ENCODE measurements at regions not wholly inside any gene's neighbourhood (a gene's known extent, or its start where the extent isn't known, plus 50 kb on each side); places are given as distances from the start of the nearest gene placed in this dataset.

- intact Hi-C loops (cut with micrococcal nuclease; ENCODE audit: unreplicated experiment) = no loop called here
- CTCF ChIA-PET = no interaction called here
- POLR2A ChIA-PET (ENCODE audit: low non-redundant PET) = no interaction called here
- Histone ChIP-seq H3K9me3 (ENCODE audit: low read depth, low read length, poor library complexity, severe bottlenecking) (no peaks in the 10 kb centered on the region), H3K4me3 (ENCODE audit: low read depth, low read length, poor library complexity, severe bottlenecking) (no peak overlapping the region), H3K36me3 (ENCODE audit: insufficient read depth, low read length, poor library complexity, severe bottlenecking) (no peaks in the 10 kb centered on the region), H3K27ac (ENCODE audit: low read depth, low read length, poor library complexity, severe bottlenecking) (no peak overlapping the region), H3K27me3 (replicated peaks; ENCODE audit: insufficient read depth, low read depth, low read length, poor library complexity) (no peaks in the 10 kb centered on the region), H3K4me1 (ENCODE audit: insufficient read depth, low read length, poor library complexity, severe bottlenecking) (peaks cover 14% of the 10 kb centered on the region)
- TF ChIP-seq, protein P1, sequence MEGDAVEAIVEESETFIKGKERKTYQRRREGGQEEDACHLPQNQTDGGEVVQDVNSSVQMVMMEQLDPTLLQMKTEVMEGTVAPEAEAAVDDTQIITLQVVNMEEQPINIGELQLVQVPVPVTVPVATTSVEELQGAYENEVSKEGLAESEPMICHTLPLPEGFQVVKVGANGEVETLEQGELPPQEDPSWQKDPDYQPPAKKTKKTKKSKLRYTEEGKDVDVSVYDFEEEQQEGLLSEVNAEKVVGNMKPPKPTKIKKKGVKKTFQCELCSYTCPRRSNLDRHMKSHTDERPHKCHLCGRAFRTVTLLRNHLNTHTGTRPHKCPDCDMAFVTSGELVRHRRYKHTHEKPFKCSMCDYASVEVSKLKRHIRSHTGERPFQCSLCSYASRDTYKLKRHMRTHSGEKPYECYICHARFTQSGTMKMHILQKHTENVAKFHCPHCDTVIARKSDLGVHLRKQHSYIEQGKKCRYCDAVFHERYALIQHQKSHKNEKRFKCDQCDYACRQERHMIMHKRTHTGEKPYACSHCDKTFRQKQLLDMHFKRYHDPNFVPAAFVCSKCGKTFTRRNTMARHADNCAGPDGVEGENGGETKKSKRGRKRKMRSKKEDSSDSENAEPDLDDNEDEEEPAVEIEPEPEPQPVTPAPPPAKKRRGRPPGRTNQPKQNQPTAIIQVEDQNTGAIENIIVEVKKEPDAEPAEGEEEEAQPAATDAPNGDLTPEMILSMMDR (conservative IDR thresholded peaks at IDR 0.05; ENCODE audit: low read depth, low read length) = no peak
- no peak for TF ChIP-seq EZH2 (IDR thresholded peaks at IDR 0.05; ENCODE audit: borderline replicate concordance, low read depth, low read length, poor library complexity, severe bottlenecking)
- BruUV-seq (replicated peaks) = no TSS peak
- DNase-seq (ENCODE audit: low spot score) = no peak
Measured at GRCh38 chr1:163509114-163509513, 187.4 kb downstream of the NUF2 start.

- BruUV-seq (replicated peaks) = no TSS peak
- no peak for TF ChIP-seq EZH2 (IDR thresholded peaks at IDR 0.05; ENCODE audit: borderline replicate concordance, low read depth, low read length, poor library complexity, severe bottlenecking)
- TF ChIP-seq, protein P1 (conservative IDR thresholded peaks at IDR 0.05; ENCODE audit: low read depth, low read length) = no peak
- Histone ChIP-seq H3K4me1 (ENCODE audit: insufficient read depth, low read length, poor library complexity, severe bottlenecking) (peaks cover 8% of the 10 kb centered on the region), H3K9me3 (ENCODE audit: low read depth, low read length, poor library complexity, severe bottlenecking) (no peaks in the 10 kb centered on the region), H3K36me3 (ENCODE audit: insufficient read depth, low read length, poor library complexity, severe bottlenecking) (no peaks in the 10 kb centered on the region), H3K4me3 (ENCODE audit: low read depth, low read length, poor library complexity, severe bottlenecking) (no peak overlapping the region), H3K27me3 (replicated peaks; ENCODE audit: insufficient read depth, low read depth, low read length, poor library complexity) (no peaks in the 10 kb centered on the region), H3K27ac (ENCODE audit: low read depth, low read length, poor library complexity, severe bottlenecking) (no peak overlapping the region)
- intact Hi-C loops (cut with micrococcal nuclease; ENCODE audit: unreplicated experiment) = no loop called here
- DNase-seq (ENCODE audit: low spot score) = no peak
- POLR2A ChIA-PET (ENCODE audit: low non-redundant PET) = no interaction called here
- CTCF ChIA-PET = interaction anchor here (0.6 kb wide), 1 partner anchor 138 kb away, joined by 3 read pairs; no protein-coding TSS in a partner anchor
Measured at GRCh38 chr1:163512349-163512989, 190.7 kb downstream of the NUF2 start.

GRCh38 chr1:163523375-163524029, 201.7 kb downstream of the NUF2 start:
- Histone ChIP-seq H3K4me1 (ENCODE audit: insufficient read depth, low read length, poor library complexity, severe bottlenecking) (peaks cover 15% of the 10 kb centered on the region), H3K9me3 (ENCODE audit: low read depth, low read length, poor library complexity, severe bottlenecking) (no peaks in the 10 kb centered on the region), H3K27me3 (replicated peaks; ENCODE audit: insufficient read depth, low read depth, low read length, poor library complexity) (no peaks in the 10 kb centered on the region), H3K27ac (ENCODE audit: low read depth, low read length, poor library complexity, severe bottlenecking) (no peak overlapping the region), H3K36me3 (ENCODE audit: insufficient read depth, low read length, poor library complexity, severe bottlenecking) (no peaks in the 10 kb centered on the region), H3K4me3 (ENCODE audit: low read depth, low read length, poor library complexity, severe bottlenecking) (no peak overlapping the region)
- peak; percentile 49 for DNase-seq (ENCODE audit: low spot score)
- TF ChIP-seq EZH2 (IDR thresholded peaks at IDR 0.05; ENCODE audit: borderline replicate concordance, low read depth, low read length, poor library complexity, severe bottlenecking) = no peak
- TF ChIP-seq, protein P1 (conservative IDR thresholded peaks at IDR 0.05; ENCODE audit: low read depth, low read length) = no peak
- POLR2A ChIA-PET (ENCODE audit: low non-redundant PET) = no interaction called here
- BruUV-seq (replicated peaks) = no TSS peak
- intact Hi-C loops (cut with micrococcal nuclease; ENCODE audit: unreplicated experiment) = no loop called here
- CTCF ChIA-PET = no interaction called here
